HL-60 (cell line): ENCODE measurements at regions not wholly inside any gene's neighbourhood (a gene's known extent, or its start where the extent isn't known, plus 50 kb on each side); places are given as distances from the start of the nearest gene placed in this dataset.

ENCODE experiments used
- POLR2AphosphoS5 ChIP-seq: IDR thresholded peaks from 2 replicates; pipeline ENCODE4 v1.6.1; 2012; ENCODE audit warnings: low read depth
- REST ChIP-seq: IDR thresholded peaks from 2 replicates; pipeline ENCODE4 v1.6.1; 2012; ENCODE audit warnings: low read depth; ENCODE audit not compliant: insufficient replicate concordance
- TF ChIP-seq, protein P1 (sequence below): IDR thresholded peaks from one replicate; pipeline ENCODE4 v1.5.1; 2011; ENCODE audit warnings: low read length, control low read depth, inconsistent platforms; ENCODE audit not compliant: insufficient read depth

DNA sequence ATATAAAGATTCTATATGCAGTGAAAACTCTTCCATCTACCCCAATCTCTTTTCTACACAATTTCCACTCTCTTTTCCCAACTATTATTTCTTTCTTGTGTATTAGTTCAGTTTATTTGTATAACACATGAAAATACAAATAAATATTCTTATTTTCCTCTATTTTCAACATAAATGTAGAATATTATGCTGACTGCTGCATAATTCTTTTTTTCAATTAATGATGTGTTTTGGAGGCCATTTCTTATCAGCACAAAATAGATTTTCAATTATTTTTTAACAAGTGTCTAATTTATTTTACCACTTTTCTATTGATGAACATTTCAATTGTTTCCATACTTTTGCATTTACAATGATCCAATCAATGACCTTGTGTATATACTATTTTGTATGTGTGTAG, 557.7 kb upstream of the NR3C2 start:
- TF ChIP-seq, protein P1, sequence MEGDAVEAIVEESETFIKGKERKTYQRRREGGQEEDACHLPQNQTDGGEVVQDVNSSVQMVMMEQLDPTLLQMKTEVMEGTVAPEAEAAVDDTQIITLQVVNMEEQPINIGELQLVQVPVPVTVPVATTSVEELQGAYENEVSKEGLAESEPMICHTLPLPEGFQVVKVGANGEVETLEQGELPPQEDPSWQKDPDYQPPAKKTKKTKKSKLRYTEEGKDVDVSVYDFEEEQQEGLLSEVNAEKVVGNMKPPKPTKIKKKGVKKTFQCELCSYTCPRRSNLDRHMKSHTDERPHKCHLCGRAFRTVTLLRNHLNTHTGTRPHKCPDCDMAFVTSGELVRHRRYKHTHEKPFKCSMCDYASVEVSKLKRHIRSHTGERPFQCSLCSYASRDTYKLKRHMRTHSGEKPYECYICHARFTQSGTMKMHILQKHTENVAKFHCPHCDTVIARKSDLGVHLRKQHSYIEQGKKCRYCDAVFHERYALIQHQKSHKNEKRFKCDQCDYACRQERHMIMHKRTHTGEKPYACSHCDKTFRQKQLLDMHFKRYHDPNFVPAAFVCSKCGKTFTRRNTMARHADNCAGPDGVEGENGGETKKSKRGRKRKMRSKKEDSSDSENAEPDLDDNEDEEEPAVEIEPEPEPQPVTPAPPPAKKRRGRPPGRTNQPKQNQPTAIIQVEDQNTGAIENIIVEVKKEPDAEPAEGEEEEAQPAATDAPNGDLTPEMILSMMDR, result no peak
- TF ChIP-seq POLR2AphosphoS5 (no peak), REST (no peak)
